ENCODE measurements at regions not wholly inside any gene's neighbourhood (a gene's known extent, or its start where the extent isn't known, plus 50 kb on each side); places are given as distances from the start of the nearest gene placed in this dataset.

DNA sequence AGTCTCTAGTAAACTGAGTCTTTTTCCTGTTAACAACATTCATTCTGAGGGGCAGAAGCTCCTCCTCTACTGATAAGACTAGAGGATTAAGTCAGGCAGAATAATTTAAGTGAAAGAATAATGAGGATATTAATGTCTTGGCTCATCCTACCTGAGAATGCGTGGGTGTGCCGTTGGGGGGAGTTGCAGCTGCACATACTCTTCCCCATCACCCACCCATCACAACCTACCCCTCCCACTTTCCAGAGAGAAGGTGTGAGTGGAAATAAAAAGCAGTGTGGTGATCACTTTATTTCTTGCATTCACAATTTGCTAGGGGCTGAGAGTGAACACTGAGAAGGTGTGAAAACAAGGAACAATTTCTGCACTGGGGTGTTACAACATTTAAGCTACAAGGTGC, 146.8 kb upstream of the MAGI3 start:
- no peak overlapping the region for H3K27ac ChIP-seq (ENCODE audit: low read length)

DNA sequence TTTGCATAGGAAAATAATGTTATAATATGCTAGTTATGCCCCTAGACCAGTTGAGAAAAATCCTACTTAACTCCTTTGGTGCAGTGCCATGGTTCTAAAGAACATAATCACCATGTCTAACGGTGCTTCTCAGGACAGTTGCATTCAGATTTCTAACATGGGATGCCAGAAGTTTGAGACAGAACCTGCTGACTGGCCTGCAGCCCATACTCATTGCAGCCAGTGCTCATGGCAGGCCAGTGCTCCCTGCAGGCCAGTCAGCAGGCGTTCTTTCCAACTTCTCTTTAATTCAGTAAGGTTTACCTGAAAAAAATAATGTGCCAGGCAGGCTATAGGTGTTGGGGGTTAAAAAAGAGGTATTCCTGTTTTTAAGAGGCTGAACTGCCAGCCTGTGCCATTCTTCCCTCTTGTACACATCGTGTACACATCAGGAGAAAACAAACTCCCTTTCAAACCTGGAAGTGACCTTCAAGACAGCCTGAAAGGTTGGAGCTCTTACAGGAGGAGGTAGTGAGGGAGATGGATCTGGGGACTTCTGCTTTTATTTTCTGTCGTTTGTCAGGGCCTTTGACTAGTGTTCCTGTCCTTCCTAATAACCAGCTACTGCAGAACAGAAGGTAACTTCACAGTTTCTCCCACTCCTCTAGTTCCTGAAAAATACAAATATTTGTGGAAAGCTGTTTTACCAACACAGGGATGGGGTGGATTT, 146.0 kb upstream of the MAGI3 start:
- DNase-seq = no peak
- Histone ChIP-seq H3K9me3 (replicated peaks; ENCODE audit: control insufficient read depth, low read depth, low read length) (no peaks in the 10 kb centered on the region), H3K27me3 (ENCODE audit: control insufficient read depth, insufficient read depth, low read length) (no peaks in the 10 kb centered on the region), H3K27ac (ENCODE audit: low read length) (no peak overlapping the region), H3K36me3 (ENCODE audit: control insufficient read depth, insufficient read depth, low read length) (no peaks in the 10 kb centered on the region), H3K4me3 (ENCODE audit: low read length) (no peak overlapping the region), H3K4me1 (ENCODE audit: control insufficient read depth, insufficient read depth, low read length) (no peaks in the 10 kb centered on the region)
- WGBS (ENCODE audit: insufficient coverage) = 0% methylated on average over 1 of the region's 4 CpGs

More for the DNA sequence above, 146.8 kb upstream of the MAGI3 start:
- no peak for DNase-seq
- H3K36me3 ChIP-seq (ENCODE audit: control insufficient read depth, insufficient read depth, low read length) = no peaks in the 10 kb centered on the region
- no peaks in the 10 kb centered on the region for H3K4me1 ChIP-seq (ENCODE audit: control insufficient read depth, insufficient read depth, low read length)
- WGBS (ENCODE audit: insufficient coverage) = no CpG with 5 or more reads among the region's 2 CpGs
- no peaks in the 10 kb centered on the region for H3K9me3 ChIP-seq (replicated peaks; ENCODE audit: control insufficient read depth, low read depth, low read length)
- H3K4me3 ChIP-seq (ENCODE audit: low read length) = no peak overlapping the region
- no peaks in the 10 kb centered on the region for H3K27me3 ChIP-seq (ENCODE audit: control insufficient read depth, insufficient read depth, low read length)

DNA sequence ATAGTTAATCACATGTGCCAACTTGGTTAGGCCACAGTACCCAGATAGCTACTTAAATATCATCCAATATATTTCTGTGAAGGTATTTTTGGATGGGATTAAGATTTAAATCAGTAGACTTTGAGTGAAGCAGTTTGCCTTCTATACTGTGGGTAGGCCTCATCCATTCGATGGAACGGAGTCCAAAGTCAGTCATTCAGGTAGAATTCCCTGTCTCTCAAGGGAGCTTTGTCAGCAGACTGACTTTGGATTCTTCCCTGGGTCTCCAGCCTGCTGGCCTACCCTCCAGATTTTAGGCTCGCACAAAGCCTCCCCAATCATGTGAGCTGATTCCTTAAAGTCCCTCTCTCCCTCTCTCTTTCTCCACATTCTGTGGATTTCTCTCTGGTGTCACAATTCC, 145.1 kb upstream of the MAGI3 start:
- WGBS (ENCODE audit: insufficient coverage) = 100% methylated on average over 3 of the region's 3 CpGs
- no peaks in the 10 kb centered on the region for H3K27me3 ChIP-seq (ENCODE audit: control insufficient read depth, insufficient read depth, low read length)
- no peak overlapping the region for H3K27ac ChIP-seq (ENCODE audit: low read length)
- H3K36me3 ChIP-seq (ENCODE audit: control insufficient read depth, insufficient read depth, low read length) = no peaks in the 10 kb centered on the region
- no peaks in the 10 kb centered on the region for H3K9me3 ChIP-seq (replicated peaks; ENCODE audit: control insufficient read depth, low read depth, low read length)
- no peak overlapping the region for H3K4me3 ChIP-seq (ENCODE audit: low read length)
- H3K4me1 ChIP-seq (ENCODE audit: control insufficient read depth, insufficient read depth, low read length) = no peaks in the 10 kb centered on the region
- DNase-seq = no peak

DNA sequence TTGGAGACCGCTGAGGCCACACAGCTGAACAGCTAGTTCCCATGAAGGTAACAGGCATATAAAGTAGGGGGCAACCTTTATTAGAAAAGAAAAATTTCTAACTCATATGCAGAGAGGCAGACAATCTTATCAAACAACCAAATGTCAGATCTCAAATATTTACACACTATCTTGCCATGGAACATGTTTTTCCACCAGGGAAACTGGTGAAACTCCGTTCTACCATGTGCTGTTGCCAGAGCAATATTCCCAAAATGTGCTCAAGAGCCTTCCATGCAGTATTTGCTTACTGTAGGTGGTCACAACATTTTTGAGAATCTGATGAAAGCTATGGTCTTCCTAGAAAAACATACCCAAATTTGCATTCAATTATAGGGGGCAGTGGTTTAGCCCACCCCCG, 143.4 kb upstream of the MAGI3 start:
- DNase-seq = no peak
- no peaks in the 10 kb centered on the region for H3K27me3 ChIP-seq (ENCODE audit: control insufficient read depth, insufficient read depth, low read length)
- 91% methylated on average over 2 of the region's 3 CpGs for WGBS (ENCODE audit: insufficient coverage)
- no peaks in the 10 kb centered on the region for H3K36me3 ChIP-seq (ENCODE audit: control insufficient read depth, insufficient read depth, low read length)
- H3K4me3 ChIP-seq (ENCODE audit: low read length) = no peak overlapping the region
- H3K4me1 ChIP-seq (ENCODE audit: control insufficient read depth, insufficient read depth, low read length) = no peaks in the 10 kb centered on the region
- H3K9me3 ChIP-seq (replicated peaks; ENCODE audit: control insufficient read depth, low read depth, low read length) = no peaks in the 10 kb centered on the region
- no peak overlapping the region for H3K27ac ChIP-seq (ENCODE audit: low read length)

DNA sequence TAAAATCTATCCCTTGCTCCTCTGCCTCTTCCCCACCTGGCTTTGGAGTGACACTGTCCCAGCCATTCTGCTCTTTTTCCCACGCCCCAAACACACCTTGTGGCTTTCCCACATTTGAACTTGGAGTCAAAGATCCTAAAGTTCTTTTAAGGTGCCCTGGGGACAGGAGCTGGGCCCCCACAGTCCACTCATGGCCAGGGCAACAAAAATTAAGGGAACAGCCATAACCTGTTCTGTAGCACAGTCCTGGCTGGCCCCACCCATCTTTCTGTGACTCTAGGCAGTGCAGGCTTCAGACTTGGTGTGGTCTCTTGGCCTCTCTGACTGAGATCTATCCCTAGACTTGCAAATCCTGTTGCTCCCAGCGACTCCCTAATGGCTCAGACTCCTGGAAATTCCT, 143.0 kb upstream of the MAGI3 start:
- Histone ChIP-seq H3K4me1 (ENCODE audit: control insufficient read depth, insufficient read depth, low read length) (no peaks in the 10 kb centered on the region), H3K36me3 (ENCODE audit: control insufficient read depth, insufficient read depth, low read length) (no peaks in the 10 kb centered on the region), H3K4me3 (ENCODE audit: low read length) (no peak overlapping the region), H3K27me3 (ENCODE audit: control insufficient read depth, insufficient read depth, low read length) (no peaks in the 10 kb centered on the region), H3K27ac (ENCODE audit: low read length) (no peak overlapping the region), H3K9me3 (replicated peaks; ENCODE audit: control insufficient read depth, low read depth, low read length) (no peaks in the 10 kb centered on the region)
- WGBS (ENCODE audit: insufficient coverage) = 67% methylated on average over 2 of the region's 2 CpGs
- no peak for DNase-seq

DNA sequence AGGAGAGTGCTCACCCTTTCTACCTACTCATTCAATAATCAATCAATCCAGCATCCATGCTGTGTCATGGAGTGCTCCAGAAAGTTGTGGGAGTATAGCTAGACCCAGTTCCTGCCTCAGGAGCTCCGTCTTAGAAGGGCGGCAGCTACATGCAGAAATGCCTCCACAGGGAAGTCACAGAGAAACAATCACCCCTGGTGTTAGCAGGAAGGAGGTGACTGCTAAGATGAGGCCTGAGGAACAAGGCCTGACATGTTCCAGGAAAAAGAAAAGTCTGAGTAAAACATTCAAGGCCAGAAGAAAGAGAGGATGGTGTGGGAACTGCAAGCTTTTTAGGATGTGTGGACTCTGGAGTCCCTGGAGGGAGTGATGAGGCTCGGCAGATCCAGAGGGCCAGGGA, 142.5 kb upstream of the MAGI3 start:
- no peaks in the 10 kb centered on the region for H3K9me3 ChIP-seq (replicated peaks; ENCODE audit: control insufficient read depth, low read depth, low read length)
- no peaks in the 10 kb centered on the region for H3K36me3 ChIP-seq (ENCODE audit: control insufficient read depth, insufficient read depth, low read length)
- H3K27me3 ChIP-seq (ENCODE audit: control insufficient read depth, insufficient read depth, low read length) = no peaks in the 10 kb centered on the region
- no peak for DNase-seq
- no peak overlapping the region for H3K27ac ChIP-seq (ENCODE audit: low read length)
- no peak overlapping the region for H3K4me3 ChIP-seq (ENCODE audit: low read length)
- 78% methylated on average over 3 of the region's 3 CpGs for WGBS (ENCODE audit: insufficient coverage)
- peaks cover 3% of the 10 kb centered on the region for H3K4me1 ChIP-seq (ENCODE audit: control insufficient read depth, insufficient read depth, low read length)

DNA sequence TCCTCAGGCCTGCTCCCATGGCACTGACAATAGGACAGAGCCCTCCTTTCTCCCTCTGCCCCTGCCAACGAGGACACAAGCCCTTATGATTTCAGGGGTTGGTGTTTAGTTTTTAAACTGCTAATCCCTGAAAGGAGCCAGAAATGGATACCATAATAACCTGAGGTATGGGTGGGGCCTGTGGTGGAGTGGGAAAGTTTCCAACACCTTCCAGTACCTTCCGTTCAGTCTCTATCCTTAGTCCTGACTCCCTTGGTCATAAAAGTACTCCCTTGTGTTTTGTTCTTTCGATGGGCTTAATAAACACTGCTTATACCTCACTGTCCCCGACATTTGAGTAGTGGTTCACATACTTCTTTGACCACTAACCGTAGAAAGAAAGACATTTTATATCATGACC, 141.8 kb upstream of the MAGI3 start:
- no peaks in the 10 kb centered on the region for H3K27me3 ChIP-seq (ENCODE audit: control insufficient read depth, insufficient read depth, low read length)
- DNase-seq = no peak
- H3K36me3 ChIP-seq (ENCODE audit: control insufficient read depth, insufficient read depth, low read length) = no peaks in the 10 kb centered on the region
- H3K4me1 ChIP-seq (ENCODE audit: control insufficient read depth, insufficient read depth, low read length) = peaks cover 3% of the 10 kb centered on the region
- no peaks in the 10 kb centered on the region for H3K9me3 ChIP-seq (replicated peaks; ENCODE audit: control insufficient read depth, low read depth, low read length)
- no peak overlapping the region for H3K27ac ChIP-seq (ENCODE audit: low read length)
- H3K4me3 ChIP-seq (ENCODE audit: low read length) = no peak overlapping the region
- 67% methylated on average over 1 of the region's 5 CpGs for WGBS (ENCODE audit: insufficient coverage)

DNA sequence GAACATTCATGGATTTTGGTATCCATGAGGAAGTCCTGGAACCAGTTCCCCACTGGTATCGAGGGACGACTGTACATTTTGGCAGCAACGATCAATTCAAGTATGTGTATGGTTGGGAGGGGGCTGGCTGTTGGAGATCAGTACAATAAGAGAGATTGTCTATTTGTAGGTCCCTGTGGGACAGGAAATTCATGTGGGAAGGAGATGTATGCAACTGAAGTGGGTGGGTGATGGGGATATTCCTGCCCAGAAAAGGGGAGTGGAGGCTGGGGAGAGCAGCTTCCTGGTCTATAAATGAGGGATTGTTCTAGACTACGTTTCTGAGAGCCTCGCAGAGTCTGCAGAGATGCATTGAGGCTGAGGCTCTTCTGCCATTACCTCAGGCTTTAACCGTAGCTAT, 140.2 kb upstream of the MAGI3 start:
- H3K9me3 ChIP-seq (replicated peaks; ENCODE audit: control insufficient read depth, low read depth, low read length) = no peaks in the 10 kb centered on the region
- no peaks in the 10 kb centered on the region for H3K36me3 ChIP-seq (ENCODE audit: control insufficient read depth, insufficient read depth, low read length)
- H3K27me3 ChIP-seq (ENCODE audit: control insufficient read depth, insufficient read depth, low read length) = no peaks in the 10 kb centered on the region
- no peak overlapping the region for H3K4me3 ChIP-seq (ENCODE audit: low read length)
- no peak overlapping the region for H3K27ac ChIP-seq (ENCODE audit: low read length)
- peaks cover 3% of the 10 kb centered on the region for H3K4me1 ChIP-seq (ENCODE audit: control insufficient read depth, insufficient read depth, low read length)
- DNase-seq = no peak
- 42% methylated on average over 3 of the region's 6 CpGs for WGBS (ENCODE audit: insufficient coverage)

DNA sequence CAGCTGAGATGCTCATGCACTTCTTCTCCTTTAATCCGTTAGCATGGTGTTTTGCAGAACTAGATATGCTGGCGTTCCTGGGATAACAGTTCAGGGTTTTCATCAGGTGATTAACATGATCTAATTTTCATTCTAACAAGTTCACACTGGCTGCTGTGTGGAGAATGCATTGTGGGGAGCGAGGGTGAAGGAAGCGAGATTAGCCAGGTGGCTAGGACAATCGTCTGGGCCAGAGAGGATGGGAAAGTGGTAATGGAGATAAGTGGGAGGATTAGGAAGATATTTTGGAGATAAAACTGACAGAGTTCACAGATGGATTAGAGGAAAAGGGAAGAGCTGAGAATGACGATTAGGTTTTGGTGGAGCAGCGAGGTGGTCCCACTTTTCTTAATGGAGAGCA, 138.1 kb upstream of the MAGI3 start:
- H3K4me3 ChIP-seq (ENCODE audit: low read length) = no peak overlapping the region
- H3K36me3 ChIP-seq (ENCODE audit: control insufficient read depth, insufficient read depth, low read length) = no peaks in the 10 kb centered on the region
- no peaks in the 10 kb centered on the region for H3K9me3 ChIP-seq (replicated peaks; ENCODE audit: control insufficient read depth, low read depth, low read length)
- no peaks in the 10 kb centered on the region for H3K27me3 ChIP-seq (ENCODE audit: control insufficient read depth, insufficient read depth, low read length)
- 67% methylated on average over 5 of the region's 7 CpGs for WGBS (ENCODE audit: insufficient coverage)
- peaks cover 3% of the 10 kb centered on the region for H3K4me1 ChIP-seq (ENCODE audit: control insufficient read depth, insufficient read depth, low read length)
- no peak for DNase-seq
- no peak overlapping the region for H3K27ac ChIP-seq (ENCODE audit: low read length)

DNA sequence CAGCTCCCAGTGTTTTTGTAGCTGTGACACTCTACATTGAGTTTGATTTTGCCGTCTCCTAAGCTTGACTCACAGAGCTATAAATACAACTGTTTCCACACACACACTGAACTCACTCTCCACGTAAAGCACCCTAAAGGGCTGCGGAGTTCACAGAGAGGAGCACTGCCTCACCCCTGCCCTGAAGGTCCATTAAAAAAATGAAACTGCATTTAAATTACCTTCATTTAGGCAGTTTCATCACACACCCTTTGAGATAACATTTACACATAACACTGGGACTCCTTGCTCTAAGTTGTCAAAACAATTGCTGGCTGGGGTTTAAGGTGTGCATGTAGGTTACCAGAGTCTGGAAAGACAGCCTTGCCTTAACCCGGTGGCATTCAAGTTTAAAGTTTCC, 137.1 kb upstream of the MAGI3 start:
- Histone ChIP-seq H3K9me3 (replicated peaks; ENCODE audit: control insufficient read depth, low read depth, low read length) (no peaks in the 10 kb centered on the region), H3K36me3 (ENCODE audit: control insufficient read depth, insufficient read depth, low read length) (no peaks in the 10 kb centered on the region), H3K4me3 (ENCODE audit: low read length) (no peak overlapping the region), H3K4me1 (ENCODE audit: control insufficient read depth, insufficient read depth, low read length) (peaks cover 3% of the 10 kb centered on the region), H3K27me3 (ENCODE audit: control insufficient read depth, insufficient read depth, low read length) (no peaks in the 10 kb centered on the region), H3K27ac (ENCODE audit: low read length) (no peak overlapping the region)
- no peak for DNase-seq
- 75% methylated on average over 1 of the region's 4 CpGs for WGBS (ENCODE audit: insufficient coverage)

DNA sequence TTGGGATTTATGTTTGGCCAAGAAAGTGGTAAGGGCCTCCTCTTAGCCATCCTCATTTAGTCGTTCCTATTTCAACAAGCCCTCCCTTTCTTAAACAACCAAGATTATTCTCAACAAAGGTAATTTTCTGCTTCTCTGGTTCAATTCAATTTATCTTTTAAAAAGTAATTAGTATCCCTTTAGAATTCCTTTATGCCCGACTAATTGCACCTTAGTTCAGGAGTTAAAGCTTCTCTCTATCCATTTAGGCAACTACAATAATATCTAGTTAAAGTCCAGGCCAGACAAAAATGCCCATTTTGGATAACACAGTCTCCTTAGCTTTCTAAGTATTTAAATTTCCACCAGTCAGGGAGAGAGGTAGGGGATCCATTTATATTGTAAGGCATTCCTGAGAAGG, 136.7 kb upstream of the MAGI3 start:
- WGBS (ENCODE audit: insufficient coverage) = no CpG with 5 or more reads among the region's 2 CpGs
- Histone ChIP-seq H3K9me3 (replicated peaks; ENCODE audit: control insufficient read depth, low read depth, low read length) (no peaks in the 10 kb centered on the region), H3K4me1 (ENCODE audit: control insufficient read depth, insufficient read depth, low read length) (peaks cover 3% of the 10 kb centered on the region), H3K4me3 (ENCODE audit: low read length) (no peak overlapping the region), H3K36me3 (ENCODE audit: control insufficient read depth, insufficient read depth, low read length) (no peaks in the 10 kb centered on the region), H3K27ac (ENCODE audit: low read length) (no peak overlapping the region), H3K27me3 (ENCODE audit: control insufficient read depth, insufficient read depth, low read length) (no peaks in the 10 kb centered on the region)
- no peak for DNase-seq
